HepG2 (cell line): ENCODE measurements at regions not wholly inside any gene's neighbourhood (a gene's known extent, or its start where the extent isn't known, plus 50 kb on each side); places are given as distances from the start of the nearest gene placed in this dataset.

Source experiments
- ATAC-seq: fragments of 200-7000 bp; cut with Tn5 transposase; 3 replicates; pipeline ENCODE4 v1.9.1; 2020; ENCODE audit warnings: mild to moderate bottlenecking, moderate library complexity
- BruUV-seq: library from RNA; stranded (reverse); fragments of 400-500 nt; replicated peaks from 2 replicates; lab custom pipeline; 2021; lab: Mats Ljungman, UMichigan
- CTCF ChIA-PET: fragments of 300-600 bp; formaldehyde crosslinking; extraction: SDS; loops from one replicate; lab custom pipeline; 2021; ENCODE audit warnings: low total read pairs, inconsistent platforms, low intra/inter-chr PET ratio; lab: Yijun Ruan, JAX
- POLR2A ChIA-PET: fragments of 350-600 bp; sonication (Branson Sonifier 250); formaldehyde crosslinking; loops from one replicate; lab custom pipeline; 2020; ENCODE audit warnings: antibody characterized with exemption, inconsistent platforms; lab: Yijun Ruan, JAX
- DNase-seq: peaks from one replicate; pipeline ENCODE4 v3.0.0-alpha.2; 2015; ENCODE audit warnings: low spot score
- FAIRE-seq: peaks from 3 replicates; lab custom pipeline; 2011; peaks lifted over from hg19 to GRCh38; lab: Jason Lieb, UNC
- H2AFZ ChIP-seq: one replicate; pipeline ENCODE4 v1.6.1; 2011; ENCODE audit warnings: low read length, inconsistent platforms
- H3K27ac ChIP-seq: fragments of 300-600 bp; 3 replicates; pipeline ENCODE4 v1.8.0; 2011; ENCODE audit warnings: mixed run types, mild to moderate bottlenecking, mixed read lengths, low read length, inconsistent platforms; ENCODE audit not compliant: insufficient read depth; ENCODE audit errors: extremely low read length
- H3K27me3 ChIP-seq, 2 experiments: fragments of 200-600 bp in 1 of 2; 2 replicates in 1 of 2; 3 replicates in 1 of 2; pipeline versions ENCODE4 v1.6.0 to v1.8.0; 2011; ENCODE audit warnings: low read length in 2 of 2, mild to moderate bottlenecking in 2 of 2, moderate library complexity in 2 of 2, inconsistent platforms in 1 of 2; ENCODE audit not compliant: insufficient read depth in 2 of 2, control insufficient read depth in 1 of 2
- H3K36me3 ChIP-seq, 2 experiments: fragments of 200-600 bp in 1 of 2; replicated peaks in 1 of 2; 2 replicates in 1 of 2; 3 replicates in 1 of 2; pipeline versions ENCODE4 v1.5.1 to v1.8.0; 2011; ENCODE audit warnings: low read length in 2 of 2, inconsistent platforms in 1 of 2; ENCODE audit not compliant: insufficient read depth in 2 of 2, control insufficient read depth in 1 of 2
- H3K4me1 ChIP-seq: 2 replicates; pipeline ENCODE4 v1.5.1; 2012; ENCODE audit warnings: low read length, inconsistent platforms; ENCODE audit not compliant: insufficient read depth
- H3K4me2 ChIP-seq: 2 replicates; pipeline ENCODE4 v1.6.0; 2011; ENCODE audit warnings: low read depth, low read length, inconsistent platforms
- H3K4me3 ChIP-seq, 3 experiments: fragments of 200-600 bp in 1 of 3; sonication (generic), shearing (Covaris generic) in 1 of 3; replicated peaks in 1 of 3; 2 replicates each; pipeline ENCODE4 v1.5.1; 2011 to 2016; ENCODE audit warnings: low read length in 3 of 3, inconsistent platforms in 2 of 3, low read depth in 2 of 3, mild to moderate bottlenecking in 2 of 3, control low read depth in 1 of 3, mixed read lengths in 1 of 3; ENCODE audit not compliant: insufficient read depth in 1 of 3
- H3K79me2 ChIP-seq: one replicate; pipeline ENCODE4 v1.6.1; 2011; ENCODE audit warnings: low read length, inconsistent platforms; ENCODE audit not compliant: insufficient read depth
- H3K9ac ChIP-seq: 2 replicates; pipeline ENCODE4 v1.6.0; 2011; ENCODE audit warnings: mild to moderate bottlenecking, low read depth, low read length, inconsistent platforms; ENCODE audit not compliant: insufficient read depth
- H3K9me3 ChIP-seq: 2 replicates; pipeline ENCODE4 v1.5.1; 2012; ENCODE audit warnings: mild to moderate bottlenecking, low read length
- H4K20me1 ChIP-seq: 2 replicates; pipeline ENCODE4 v1.6.0; 2011; ENCODE audit warnings: inconsistent platforms, mild to moderate bottlenecking, low read length, moderate library complexity; ENCODE audit not compliant: insufficient read depth
- CTCF ChIP-seq: sonication (generic); formaldehyde crosslinking; IDR thresholded peaks from 2 replicates; pipeline ENCODE4 v1.5.0; 2020; ENCODE audit warnings: mild to moderate bottlenecking, missing genetic modification reagents, moderate library complexity
- ETV6 ChIP-seq: sonication (generic); formaldehyde crosslinking; conservative IDR thresholded peaks from 2 replicates; pipeline ENCODE4 v1.4.0; 2020; ENCODE audit warnings: missing genetic modification reagents
- FOXO1 ChIP-seq: sonication (generic); formaldehyde crosslinking; IDR thresholded peaks from 2 replicates; pipeline ENCODE4 v1.4.0; 2020; ENCODE audit warnings: missing genetic modification reagents
- GMEB2 ChIP-seq: IDR thresholded peaks from 2 replicates; pipeline ENCODE4 v1.6.1; 2016; ENCODE audit warnings: missing biosample characterization, missing genetic modification reagents, low read depth
- GTF3A ChIP-seq: sonication (generic); formaldehyde crosslinking; conservative IDR thresholded peaks from 2 replicates; pipeline ENCODE4 v1.4.0; 2020; ENCODE audit warnings: mild to moderate bottlenecking, missing genetic modification reagents
- MBD4 ChIP-seq: IDR thresholded peaks from 2 replicates; pipeline ENCODE4 v1.6.1; 2012; ENCODE audit warnings: low read length, inconsistent platforms, borderline replicate concordance
- TBP ChIP-seq: sonication (generic); formaldehyde crosslinking; IDR thresholded peaks from 2 replicates; pipeline ENCODE4 v1.5.0; 2020; ENCODE audit warnings: missing genetic modification reagents
- TRAFD1 ChIP-seq: sonication (generic); formaldehyde crosslinking; IDR thresholded peaks from 2 replicates; pipeline ENCODE4 v1.5.1; 2020; ENCODE audit warnings: missing genetic modification reagents, mild to moderate bottlenecking, borderline replicate concordance
- ZNF18 ChIP-seq: sonication (generic); formaldehyde crosslinking; IDR thresholded peaks from 2 replicates; pipeline ENCODE4 v1.8.0; 2022; ENCODE audit warnings: mild to moderate bottlenecking, missing genetic modification reagents; ENCODE audit not compliant: insufficient replicate concordance
- ZNF207 ChIP-seq: fragments of 450-650 bp; IDR thresholded peaks from 2 replicates; pipeline ENCODE4 v1.6.1; 2016; ENCODE audit warnings: antibody characterized with exemption, borderline replicate concordance
- ZNF678 ChIP-seq: sonication (generic); formaldehyde crosslinking; IDR thresholded peaks from 2 replicates; pipeline ENCODE4 v1.4.0; 2020; ENCODE audit warnings: mild to moderate bottlenecking, missing genetic modification reagents
- ZNF788 ChIP-seq: sonication (generic); formaldehyde crosslinking; IDR thresholded peaks from 2 replicates; pipeline ENCODE4 v1.5.0; 2020; ENCODE audit warnings: mild to moderate bottlenecking, missing genetic modification reagents, borderline replicate concordance
- ZNF850 ChIP-seq: sonication (generic); formaldehyde crosslinking; conservative IDR thresholded peaks from 2 replicates; pipeline ENCODE4 v1.9.0; 2021; ENCODE audit warnings: mild to moderate bottlenecking, missing genetic modification reagents
- WGBS: methylation state at CpG from one replicate; pipeline ENCODE4 v1.1.6; 2017; ENCODE audit warnings: low lambda C conversion rate; 5-methylcytosine and 5-hydroxymethylcytosine counted together
- in situ Hi-C: cut with HindIII; loops from 2 replicates; pipeline ENCODE4 v1.10.0; 2017; ENCODE audit warnings: low pct_unique_long_range_greater_than_20kb; ENCODE audit not compliant: extremely low pct_ligation_motif_present
- intact Hi-C: fragments of 100-400 bp; cut with micrococcal nuclease; formaldehyde crosslinking; loops from one replicate; pipeline ENCODE4 v1.10.0; 2022; ENCODE audit not compliant: unreplicated experiment

GRCh38 chr12:114742363-114742762, 58.4 kb upstream of the TBX3 start:
- no peak for FAIRE-seq
- no peak overlapping the region for H3K9ac ChIP-seq

More at GRCh38 chr12:114742363-114742762, 58.4 kb upstream of the TBX3 start:
- no peak for ATAC-seq
- WGBS, result 82% methylated on average over 9 of the region's 9 CpGs
- no peaks in the 10 kb centered on the region for H3K9me3 ChIP-seq
- POLR2A ChIA-PET, result no interaction called here
- no peak for TF ChIP-seq ZNF18 (CRISPR knock-in tag)
- TF ChIP-seq ETV6 (CRISPR knock-in tag), result no peak
- TF ChIP-seq ZNF207, result no peak
- no peak for TF ChIP-seq TBP
- TF ChIP-seq ZNF850 (CRISPR knock-in tag), result no peak
- TF ChIP-seq MBD4, result no peak
- no peak for TF ChIP-seq FOXO1
- TF ChIP-seq CTCF (CRISPR knock-in tag), result no peak
- no peak for TF ChIP-seq TRAFD1 (CRISPR knock-in tag)
- TF ChIP-seq ZNF788 (CRISPR knock-in tag), result no peak
- TF ChIP-seq GMEB2 (CRISPR knock-in tag), result no peak
- TF ChIP-seq GTF3A, result no peak
- no peak for TF ChIP-seq ZNF678 (CRISPR knock-in tag)
- TF ChIP-seq, all 625 proteins: peak for 0
- DNase-seq, result no peak
- in situ Hi-C loops (no loop called here), intact Hi-C loops (loop anchor here (10.0 kb wide), 1 partner anchor 52 kb away; no protein-coding TSS in a partner anchor)
- Histone ChIP-seq H2AFZ (no peak overlapping the region), H3K4me2 (no peak overlapping the region), H3K4me1 (peaks cover 66% of the 10 kb centered on the region), H3K27me3 (no peaks in the 10 kb centered on the region), H3K4me3 (no peak overlapping the region), H3K79me2 (no peaks in the 10 kb centered on the region), H3K27ac (no peak overlapping the region), H4K20me1 (no peaks in the 10 kb centered on the region), H3K36me3 (no peaks in the 10 kb centered on the region)
- CTCF ChIA-PET, result no interaction called here
- no TSS peak for BruUV-seq
